GM19372 (cell line): ENCODE measurements at regions not wholly inside any gene's neighbourhood (a gene's known extent, or its start where the extent isn't known, plus 50 kb on each side); places are given as distances from the start of the nearest gene placed in this dataset.
A peak's percentile ranks its signal among the peaks of the same experiment; 100 is the strongest.

Source experiments
- ATAC-seq: cut with Tn5 transposase; IDR thresholded peaks from one replicate; pipeline ENCODE4 v1.9.1; 2021; ENCODE audit warnings: mild to moderate bottlenecking, low read depth, moderate library complexity; ENCODE audit not compliant: unreplicated experiment

DNA sequence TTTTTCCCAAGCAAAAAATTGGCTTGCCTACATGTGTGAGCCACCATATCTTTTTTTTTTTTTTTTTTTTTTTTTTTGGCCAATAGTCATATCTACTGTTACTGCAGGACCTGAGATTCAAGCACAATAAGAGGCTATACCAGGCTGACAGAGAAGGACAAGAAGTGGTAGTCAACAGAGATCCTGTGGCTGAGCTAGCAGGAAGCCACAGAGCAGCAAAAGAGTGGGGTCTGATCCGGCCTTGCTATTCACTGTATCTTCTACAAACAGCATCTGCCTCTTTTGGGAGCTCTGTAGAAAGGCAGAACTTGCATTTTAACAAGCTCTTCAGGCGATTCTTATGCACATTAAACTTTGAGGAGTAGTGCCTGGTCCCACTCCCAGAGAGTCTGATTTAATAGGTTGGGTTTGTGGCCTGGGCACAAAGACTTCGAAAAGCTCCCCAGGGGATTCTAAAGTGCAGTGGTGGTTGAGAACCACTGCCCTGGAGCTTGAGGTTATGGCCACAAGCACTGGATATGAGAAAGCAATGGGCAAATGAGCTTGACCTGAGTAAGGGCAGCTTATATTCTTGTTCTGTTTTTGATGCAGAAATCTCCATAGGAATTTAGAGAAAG, 162.8 kb downstream of the PIK3R1 start:
- ATAC-seq = peak; percentile 87

DNA sequence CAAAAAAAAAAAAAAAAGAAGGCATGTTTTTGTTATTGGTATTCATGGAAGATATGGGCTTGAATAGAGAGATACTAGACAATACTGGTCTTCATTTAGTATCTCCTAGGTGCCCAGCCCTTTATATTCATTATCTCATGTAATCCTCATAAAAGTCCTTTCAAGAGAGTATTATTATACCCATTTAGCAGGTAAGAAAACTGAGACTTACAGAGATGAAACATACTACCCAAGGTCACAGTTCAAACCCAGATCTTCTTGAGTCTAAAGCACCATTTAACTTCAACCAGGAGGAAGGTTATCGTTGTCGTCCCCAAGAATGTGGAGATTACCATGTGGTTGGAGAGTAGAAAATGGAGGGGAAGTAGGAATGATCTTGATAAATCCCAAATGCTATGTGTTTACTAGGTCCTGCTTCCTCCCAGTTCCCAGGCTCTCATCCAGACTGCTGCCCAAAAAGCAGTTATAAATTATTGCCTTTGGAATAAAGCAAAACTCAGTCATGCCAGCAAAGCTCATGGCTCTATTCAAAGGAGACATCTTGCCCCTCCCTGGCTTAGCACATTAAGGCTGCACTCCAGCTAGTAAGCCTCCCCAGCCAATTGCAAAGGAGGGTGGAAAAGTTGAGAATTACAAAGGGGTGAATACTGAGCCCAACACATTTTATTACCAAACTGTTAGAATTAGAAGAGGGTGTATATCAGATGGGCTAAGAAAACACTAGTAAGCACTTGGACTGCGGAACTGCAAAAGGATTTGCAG, 163.9 kb downstream of the PIK3R1 start:
- ATAC-seq = no peak

DNA sequence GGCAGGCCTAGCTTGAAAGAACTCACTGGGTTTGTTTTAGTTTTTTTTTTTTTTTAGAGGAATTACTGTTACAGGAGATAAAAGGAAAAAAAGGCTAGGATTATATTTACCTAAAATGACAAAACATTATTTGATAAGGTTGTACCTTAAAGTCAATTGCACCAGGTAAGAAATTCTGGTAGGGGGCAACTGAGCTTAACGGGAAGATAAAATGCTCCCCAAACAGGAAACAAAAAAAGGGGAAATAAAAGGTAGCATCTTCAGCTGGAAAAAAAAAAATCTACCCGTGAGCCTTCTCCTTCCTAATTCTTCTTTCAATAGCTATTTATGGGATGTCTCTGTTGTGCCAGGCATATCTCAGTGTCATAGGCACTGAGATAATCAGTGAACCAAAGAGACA, 164.5 kb downstream of the PIK3R1 start:
- no peak for ATAC-seq

DNA sequence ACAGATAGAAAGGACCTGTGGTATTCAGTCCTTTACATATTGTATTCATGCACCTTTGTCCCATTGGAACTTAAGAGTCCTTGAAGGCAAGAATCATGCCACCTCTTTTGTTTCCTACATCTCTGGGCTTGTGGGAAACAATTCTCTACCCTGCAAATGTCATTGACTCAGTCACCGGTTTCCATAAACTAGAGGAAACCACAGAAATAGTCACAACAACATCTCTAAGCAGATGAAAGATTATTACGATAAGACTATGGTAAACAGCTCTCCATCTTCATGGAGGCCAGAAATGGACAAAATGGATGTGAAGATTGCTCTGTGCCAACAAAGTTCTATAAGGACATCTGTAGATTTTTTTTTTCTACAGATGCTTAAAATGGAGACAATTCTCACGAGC, 165.5 kb downstream of the PIK3R1 start:
- ATAC-seq = no peak

DNA sequence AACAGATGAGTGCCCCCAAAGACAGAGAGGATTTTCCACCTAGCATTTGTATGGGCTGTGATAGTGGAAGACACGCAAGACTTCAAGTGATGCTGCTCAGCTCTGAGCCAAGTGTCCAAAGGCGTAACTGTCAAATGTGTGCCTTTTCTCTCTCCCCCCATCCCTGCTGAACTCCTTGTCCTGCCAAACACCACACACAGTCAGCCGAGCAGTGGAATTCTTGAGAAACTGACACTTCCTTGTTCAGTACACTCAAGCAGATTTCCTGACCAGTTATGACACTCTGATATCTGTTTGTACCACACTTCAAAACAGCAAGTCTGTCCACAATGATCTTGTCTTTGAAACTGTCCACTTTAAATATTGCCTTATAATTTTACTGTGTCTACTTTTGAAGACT, 166.4 kb downstream of the PIK3R1 start:
- ATAC-seq = no peak

DNA sequence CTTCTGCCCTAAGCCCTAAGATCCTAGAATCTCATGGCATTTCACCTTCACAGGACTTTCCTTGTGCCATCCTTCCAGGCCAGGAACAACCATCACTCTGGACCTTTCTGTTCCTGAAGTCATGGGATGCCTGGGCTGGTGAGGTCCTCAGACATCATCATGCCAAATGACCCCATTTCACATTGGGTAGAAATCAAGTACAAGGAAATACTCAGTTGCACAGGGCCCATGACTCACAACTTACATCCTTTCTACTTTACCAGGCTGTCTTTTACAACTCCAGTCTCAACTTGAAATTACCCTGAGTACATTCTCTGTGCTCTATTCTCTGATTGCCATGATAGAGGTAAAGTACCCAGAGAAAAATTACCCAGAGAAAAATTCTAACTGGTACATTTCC, 167.1 kb downstream of the PIK3R1 start:
- no peak for ATAC-seq

DNA sequence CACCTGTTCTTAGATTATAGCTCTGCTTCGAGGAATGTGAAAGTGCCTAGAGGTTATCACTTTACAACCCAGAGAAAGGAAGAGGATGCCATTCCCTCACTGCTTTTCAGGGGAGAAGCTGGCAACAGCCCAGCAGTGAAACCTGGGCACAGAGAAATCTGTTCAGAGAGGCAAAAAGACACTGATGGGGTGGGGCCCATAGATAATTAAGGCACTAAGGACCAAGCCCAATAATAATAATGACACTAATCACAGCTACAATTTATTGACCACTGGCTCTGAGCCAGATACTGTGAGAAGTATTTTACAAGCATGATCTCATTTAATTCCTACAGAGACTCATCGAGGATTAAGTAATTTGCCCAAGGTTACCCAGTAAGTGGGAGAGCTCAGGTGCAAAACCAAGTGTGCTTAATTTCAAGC, 168.3 kb downstream of the PIK3R1 start:
- ATAC-seq = no peak

DNA sequence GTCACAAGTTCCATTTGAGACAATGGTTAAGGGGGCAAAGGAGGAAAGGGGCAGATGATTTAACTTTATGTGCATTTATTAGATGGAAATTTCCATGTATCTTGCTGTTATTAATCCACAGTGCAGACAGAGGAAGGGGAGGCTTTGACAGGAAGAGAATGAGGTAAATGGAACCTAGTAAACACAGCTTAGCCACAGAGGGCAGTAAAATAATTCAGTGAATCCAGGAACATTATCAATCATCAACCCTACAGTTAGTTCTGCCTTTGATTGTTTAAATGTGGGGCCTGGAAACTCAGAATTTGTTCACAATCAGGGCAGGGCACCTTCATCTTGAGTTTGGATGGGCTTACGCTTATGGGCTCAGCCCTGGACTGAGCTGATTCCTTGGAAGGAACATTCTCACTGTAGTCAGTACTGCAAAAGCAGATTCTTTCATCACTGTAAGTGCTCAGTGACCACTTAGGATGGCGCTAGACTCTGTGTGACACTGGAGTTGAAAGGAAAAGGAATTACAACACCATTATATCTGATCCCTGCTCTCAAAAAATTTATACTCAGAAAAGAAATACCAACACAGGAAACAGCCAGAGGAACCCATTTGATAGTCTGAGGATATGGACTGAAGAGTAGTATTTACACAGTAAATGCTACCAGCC, 169.5 kb downstream of the PIK3R1 start:
- no peak for ATAC-seq

DNA sequence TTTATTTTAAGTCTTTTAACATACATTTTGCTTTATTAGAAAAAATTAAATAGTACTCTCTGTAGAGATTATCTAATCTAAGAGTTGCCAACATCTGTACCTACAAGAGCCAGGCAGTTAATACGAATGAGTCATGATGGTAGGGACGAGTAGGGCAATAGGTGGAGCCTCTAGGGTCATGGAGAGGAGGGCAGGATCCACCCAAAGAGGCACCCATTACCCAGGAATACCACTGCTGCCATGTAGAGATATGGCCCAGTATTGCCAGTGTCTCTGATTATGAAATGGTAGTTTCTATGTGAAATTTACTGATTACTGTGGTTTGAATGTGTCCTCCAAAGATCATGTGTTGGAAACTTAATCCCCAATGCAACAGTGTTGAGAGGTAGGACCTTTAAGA, 170.4 kb downstream of the PIK3R1 start:
- ATAC-seq = no peak

DNA sequence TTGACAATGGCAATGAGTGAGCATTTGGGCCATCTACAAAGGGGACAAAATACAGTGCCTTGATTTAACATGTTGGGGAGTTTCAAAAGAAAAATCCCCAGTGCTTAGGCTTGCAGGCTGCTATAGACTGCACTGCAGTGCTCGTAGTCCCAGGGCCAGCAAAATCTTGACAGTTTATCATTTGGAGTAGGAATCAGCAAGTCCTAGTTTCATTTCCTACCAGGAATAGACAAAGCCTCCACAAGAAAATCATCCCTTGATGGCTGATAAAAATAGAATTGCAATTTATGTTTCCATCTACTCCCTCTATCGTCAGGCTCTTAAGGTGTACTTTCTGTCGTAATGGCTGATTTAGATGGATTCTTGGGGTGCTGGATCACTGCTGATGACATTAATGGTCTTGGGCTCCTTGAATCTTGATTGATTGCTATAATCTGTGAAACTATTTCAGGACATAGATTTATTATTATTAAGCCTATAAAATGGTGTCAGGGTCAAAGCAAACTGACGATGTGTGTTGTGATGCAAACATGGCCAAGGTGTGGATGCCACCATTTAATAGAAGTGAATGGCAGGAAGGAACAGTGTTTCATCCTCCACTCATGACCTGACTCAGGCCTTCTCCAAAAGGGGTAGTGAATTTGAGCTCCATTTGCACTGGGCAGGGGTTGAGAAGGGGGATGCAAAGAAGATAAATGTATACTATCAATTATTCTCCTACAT, 171.7 kb downstream of the PIK3R1 start:
- ATAC-seq = no peak

DNA sequence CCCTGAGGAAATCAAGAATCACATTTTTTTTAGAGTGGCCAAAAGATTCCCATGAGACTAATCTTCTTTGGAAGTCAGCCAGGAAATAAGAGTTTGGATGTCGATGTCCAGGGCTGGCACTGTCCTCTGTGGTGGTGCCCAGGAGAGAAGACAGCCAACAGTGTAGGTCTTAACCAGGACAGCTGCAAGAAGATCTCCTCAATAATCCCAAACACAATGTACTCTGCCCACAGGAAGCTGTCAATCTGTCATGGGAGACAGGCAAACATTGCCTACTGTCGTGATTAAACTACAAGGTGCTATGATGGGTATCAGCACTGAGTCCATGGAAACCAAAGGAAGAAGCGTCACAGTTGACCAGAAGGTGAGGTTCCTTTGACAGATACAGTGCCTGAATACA, 174.1 kb downstream of the PIK3R1 start:
- no peak for ATAC-seq

DNA sequence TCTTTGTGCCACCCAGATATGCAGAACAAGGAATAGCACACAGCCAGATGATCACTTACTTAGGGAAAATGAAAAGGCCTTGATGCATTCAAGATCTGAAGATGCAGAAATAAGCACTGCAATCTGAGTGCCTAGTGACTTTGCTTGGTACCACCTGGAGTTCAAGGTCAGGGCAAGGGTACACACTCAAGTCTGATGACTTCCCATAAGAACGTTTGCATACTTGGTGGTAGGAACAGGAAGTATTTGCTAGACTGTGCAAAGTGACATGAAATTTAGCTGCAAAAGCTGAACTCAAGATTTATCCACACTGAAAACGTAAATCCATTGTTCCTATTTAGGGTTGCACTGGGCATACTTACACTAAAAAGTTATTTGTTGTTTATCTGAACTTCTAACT, 177.1 kb downstream of the PIK3R1 start:
- ATAC-seq = no peak

DNA sequence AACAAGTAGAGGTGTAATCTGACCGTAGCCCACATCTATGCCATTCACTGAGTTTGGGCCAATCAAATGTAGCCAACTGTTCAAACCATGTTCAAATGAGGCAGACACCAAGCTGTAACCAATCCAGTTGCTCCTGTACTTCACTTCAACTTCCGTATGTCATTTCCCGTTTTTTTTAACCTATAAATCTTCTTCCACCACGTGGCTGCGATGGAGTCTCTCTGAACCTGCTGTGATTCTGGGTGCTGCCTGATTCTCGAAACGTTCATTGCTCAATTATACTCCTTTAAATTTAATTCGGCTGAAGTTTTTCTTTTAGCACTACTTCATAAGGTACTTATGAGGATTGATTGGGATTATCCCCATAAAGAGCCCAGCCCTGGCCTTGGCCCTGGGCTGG, 179.7 kb downstream of the PIK3R1 start:
- no peak for ATAC-seq

DNA sequence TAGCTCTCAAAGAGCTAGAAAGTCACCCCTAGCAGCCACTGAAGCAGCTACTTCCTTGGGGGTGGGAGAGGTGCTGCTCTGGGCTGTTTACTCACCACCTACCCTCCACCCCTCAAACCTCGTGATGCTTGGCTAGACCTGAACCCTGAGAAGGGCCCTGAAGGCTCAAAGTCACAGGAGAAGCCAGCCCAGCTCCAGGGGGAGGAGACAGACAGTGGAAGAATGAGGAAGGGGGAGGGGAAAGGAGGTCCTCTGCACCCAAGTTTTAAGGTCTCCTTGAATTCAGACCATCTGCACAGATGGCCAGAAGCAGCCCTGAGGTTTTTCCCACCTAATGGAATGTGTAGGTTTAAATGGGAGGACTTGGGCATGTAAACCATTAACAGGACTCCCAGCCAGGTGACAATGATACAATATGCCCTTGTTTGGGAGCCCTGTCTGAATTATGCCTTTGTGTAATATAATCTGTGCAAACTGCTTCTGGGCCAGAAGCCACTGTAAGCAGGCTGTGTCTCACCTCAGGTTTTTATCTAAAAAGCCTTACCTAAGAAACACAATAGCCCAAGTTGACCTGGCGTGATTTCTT, 180.5 kb downstream of the PIK3R1 start:
- no peak for ATAC-seq

DNA sequence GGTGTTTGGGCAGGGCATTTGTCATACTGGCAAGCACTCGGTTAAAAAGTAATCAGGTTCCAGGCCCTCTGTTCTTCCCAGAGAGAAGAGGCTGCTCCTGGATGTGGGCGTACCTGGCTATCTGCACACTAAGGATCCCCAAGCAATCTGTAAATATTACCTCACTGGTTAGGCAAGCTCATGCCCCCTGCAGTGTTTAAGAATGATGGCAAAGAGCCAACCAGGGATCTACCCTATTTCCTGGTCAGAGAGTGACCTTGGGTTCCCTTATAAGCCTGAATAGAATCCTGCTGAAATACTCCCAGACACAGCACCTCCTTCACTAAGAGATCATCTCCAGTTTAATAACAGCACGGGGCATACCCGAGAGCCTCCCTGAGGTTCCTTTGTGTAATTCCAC, 181.2 kb downstream of the PIK3R1 start:
- no peak for ATAC-seq

DNA sequence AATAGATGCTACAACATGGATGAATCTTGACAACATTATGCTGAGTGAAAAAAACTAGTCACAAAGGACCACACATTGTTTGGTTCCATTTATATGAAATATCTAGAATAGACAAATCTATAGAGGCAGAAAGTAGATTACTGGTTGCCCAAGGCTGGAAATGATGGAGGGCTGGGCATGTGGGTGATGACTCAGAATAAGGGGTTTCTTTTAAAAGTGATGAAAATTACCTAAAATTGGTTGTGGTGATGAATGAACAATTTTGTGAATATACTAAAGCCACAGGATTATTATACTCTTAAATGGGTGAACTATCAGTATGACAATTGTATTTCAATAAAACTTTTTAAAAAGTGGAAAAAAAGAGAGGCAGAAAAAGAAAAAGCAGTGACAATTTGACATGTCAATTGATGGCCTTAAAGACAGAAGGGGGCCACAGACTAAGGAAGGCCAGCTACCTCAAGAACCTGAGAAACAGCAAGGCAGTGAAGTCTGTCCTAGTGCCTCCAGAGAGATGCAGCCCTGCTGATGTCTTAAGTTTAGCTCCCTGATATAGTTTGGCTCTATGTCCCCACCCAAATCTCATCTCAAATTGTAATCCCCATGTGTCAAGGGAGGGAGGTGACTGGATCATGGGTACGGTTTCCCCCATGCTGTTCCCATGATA, 182.7 kb downstream of the PIK3R1 start:
- no peak for ATAC-seq

DNA sequence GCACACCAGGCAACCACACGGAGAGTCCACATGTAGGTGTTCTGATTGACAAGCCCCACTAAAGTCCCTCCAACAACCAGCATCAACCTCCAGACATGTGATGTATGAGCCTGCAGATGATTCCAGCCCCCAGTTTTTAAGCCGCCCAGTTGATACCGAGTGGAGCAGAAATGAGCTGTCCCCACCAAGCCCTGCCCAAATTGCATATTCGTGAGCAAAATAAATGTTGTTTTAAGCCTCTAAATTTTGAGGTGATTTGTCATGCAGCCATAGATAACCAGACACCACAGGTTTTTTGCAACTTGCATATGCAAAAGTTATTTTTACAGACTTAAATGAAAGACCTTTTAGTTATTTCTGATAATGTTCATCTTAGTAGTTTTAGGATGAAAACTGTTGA, 187.7 kb downstream of the PIK3R1 start:
- ATAC-seq = no peak

DNA sequence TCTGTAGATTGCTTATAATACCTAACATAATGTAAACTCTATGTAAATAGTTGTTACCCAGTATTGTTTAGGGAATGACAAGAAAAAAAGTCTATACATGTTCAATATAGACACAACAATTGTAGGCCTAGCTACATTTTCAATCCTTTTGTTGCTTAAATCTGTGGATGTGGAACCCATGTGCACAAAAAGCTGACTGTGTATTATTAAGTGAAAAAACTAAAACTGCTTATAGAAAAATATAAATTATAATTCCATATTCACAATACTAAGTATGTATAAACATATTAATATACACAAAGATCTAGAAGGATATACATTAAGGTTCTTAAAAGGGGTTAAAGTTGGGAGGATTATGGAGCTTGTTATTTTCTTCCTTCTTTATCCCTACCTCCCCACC, 188.7 kb downstream of the PIK3R1 start:
- ATAC-seq = no peak

DNA sequence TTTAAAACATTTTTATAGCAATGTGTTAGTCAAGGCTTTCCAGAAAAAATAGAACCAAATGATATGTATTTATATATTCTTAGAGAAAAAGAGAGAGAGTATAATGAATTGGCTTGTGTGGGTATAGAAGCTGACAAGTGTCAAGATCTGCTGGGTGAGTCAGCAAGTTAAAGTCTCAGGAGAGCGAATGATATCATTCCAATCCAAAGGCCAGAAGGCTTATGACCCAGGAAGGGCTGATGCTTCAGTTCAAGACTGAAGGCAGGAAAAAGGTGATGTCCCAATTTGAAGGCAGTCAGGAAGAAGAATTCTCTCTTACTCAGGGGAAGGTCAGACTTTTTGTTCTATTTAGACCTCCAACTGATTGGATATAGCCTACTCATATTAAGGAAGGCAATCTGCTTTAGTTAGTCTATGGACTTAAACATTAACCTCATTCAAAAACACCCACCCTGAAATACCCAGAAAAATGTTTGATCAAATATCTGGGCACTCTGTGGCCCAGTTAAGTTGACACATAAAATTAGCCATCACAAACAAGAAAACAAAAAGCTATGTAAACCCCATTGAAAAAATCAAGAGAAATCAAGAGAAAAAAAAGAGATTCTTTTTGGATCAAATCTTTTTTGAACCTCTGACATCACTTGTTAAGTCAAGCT, 189.6 kb downstream of the PIK3R1 start:
- no peak for ATAC-seq
